ENCODE measurements at regions not wholly inside any gene's neighbourhood (a gene's known extent, or its start where the extent isn't known, plus 50 kb on each side); places are given as distances from the start of the nearest gene placed in this dataset.

DNA sequence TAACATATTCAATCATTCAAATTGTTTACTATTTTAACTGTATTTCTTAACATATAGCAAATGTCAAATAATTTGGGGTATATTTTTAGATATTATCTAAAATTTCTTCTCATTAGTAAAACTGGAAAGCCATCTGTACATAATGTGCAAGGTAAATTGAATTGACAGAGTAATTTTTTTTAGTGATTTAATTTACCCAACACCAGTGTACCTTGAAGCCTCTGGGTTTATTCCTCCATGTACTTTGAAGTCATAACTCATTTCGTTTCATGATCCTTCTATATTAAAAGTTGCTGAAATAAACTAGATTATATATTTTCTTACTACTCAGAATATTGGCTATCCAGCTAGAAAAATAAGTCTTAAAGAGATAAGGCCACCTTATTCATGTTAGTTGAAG lies 674.9 kb downstream of the PRR16 start:
- DNase-seq (ENCODE audit: low read depth) = no peak
- TF ChIP-seq, protein P1, sequence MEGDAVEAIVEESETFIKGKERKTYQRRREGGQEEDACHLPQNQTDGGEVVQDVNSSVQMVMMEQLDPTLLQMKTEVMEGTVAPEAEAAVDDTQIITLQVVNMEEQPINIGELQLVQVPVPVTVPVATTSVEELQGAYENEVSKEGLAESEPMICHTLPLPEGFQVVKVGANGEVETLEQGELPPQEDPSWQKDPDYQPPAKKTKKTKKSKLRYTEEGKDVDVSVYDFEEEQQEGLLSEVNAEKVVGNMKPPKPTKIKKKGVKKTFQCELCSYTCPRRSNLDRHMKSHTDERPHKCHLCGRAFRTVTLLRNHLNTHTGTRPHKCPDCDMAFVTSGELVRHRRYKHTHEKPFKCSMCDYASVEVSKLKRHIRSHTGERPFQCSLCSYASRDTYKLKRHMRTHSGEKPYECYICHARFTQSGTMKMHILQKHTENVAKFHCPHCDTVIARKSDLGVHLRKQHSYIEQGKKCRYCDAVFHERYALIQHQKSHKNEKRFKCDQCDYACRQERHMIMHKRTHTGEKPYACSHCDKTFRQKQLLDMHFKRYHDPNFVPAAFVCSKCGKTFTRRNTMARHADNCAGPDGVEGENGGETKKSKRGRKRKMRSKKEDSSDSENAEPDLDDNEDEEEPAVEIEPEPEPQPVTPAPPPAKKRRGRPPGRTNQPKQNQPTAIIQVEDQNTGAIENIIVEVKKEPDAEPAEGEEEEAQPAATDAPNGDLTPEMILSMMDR (IDR thresholded peaks at IDR 0.05; ENCODE audit: low read depth, low read length, missing control alignments) = no peak
- no peak overlapping the region for H3K4me3 ChIP-seq (ENCODE audit: low read depth, low read length)
- in situ Hi-C loops (cut with HindIII; ENCODE audit: low sequenced_read_pairs) = no loop called here

DNA sequence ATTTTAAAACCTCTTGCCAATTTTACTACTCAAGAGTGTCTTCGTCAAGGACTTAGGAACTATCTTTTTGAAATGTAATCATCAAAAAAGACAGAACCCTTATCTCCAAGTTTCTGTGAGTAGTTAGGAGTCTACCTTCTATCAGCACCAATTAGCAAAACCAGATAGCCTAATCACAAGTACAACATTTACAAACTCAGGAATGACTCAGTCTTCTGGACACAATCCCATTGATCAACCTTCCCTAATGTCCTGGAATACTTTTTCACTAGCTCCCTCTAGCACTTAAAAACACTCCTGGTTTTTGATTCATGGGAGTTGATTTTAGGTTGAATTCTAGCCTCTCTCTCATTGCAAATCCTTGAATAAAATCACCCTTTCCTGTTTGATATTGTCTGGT lies 680.7 kb downstream of the PRR16 start:
- in situ Hi-C loops (cut with HindIII; ENCODE audit: low sequenced_read_pairs) = no loop called here
- peak; percentile 39 for DNase-seq (ENCODE audit: low read depth)
- H3K4me3 ChIP-seq (ENCODE audit: low read depth, low read length) = no peak overlapping the region
- TF ChIP-seq, protein P1 (IDR thresholded peaks at IDR 0.05; ENCODE audit: low read depth, low read length, missing control alignments) = no peak

DNA sequence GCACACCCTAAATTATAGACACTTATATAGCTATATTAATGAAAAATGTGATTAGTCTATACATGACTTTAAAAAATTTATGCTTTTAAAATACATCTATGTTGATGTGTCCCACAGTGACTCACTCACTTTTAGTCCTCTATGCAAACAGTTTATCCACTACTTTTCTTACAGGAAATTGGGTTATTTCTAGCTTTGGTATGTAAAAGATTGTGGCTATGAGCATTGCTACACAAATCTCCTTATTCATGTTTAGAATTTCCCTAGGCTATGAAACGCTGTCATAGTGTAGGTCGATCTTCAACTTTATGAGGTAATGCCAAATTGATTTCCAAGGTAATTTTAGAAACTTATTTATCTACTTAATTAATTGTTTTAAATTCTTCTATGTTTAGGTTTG lies 687.4 kb downstream of the PRR16 start:
- no peak overlapping the region for H3K4me3 ChIP-seq (ENCODE audit: low read depth, low read length)
- in situ Hi-C loops (cut with HindIII; ENCODE audit: low sequenced_read_pairs) = no loop called here
- no peak for DNase-seq (ENCODE audit: low read depth)
- TF ChIP-seq, protein P1 (IDR thresholded peaks at IDR 0.05; ENCODE audit: low read depth, low read length, missing control alignments) = no peak

DNA sequence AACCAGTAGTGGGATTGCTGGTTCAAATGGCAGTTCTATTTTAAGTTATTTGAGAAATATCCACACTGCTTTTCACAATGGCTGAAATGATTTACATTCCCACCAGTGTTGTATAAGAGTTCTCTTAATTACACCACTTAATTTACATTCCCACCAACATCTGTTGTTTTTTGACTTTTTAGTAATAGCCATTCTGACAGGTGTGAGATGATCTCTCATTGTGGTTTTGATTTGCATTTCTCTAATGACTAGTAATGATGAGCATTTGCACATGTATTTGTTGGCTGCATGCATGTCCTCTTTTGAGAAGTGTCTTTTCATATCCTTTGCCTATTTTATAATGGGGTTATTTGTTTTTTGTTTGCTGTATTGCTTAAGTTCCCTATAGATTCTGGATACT lies 688.3 kb downstream of the PRR16 start:
- TF ChIP-seq, protein P1 (IDR thresholded peaks at IDR 0.05; ENCODE audit: low read depth, low read length, missing control alignments) = no peak
- in situ Hi-C loops (cut with HindIII; ENCODE audit: low sequenced_read_pairs) = no loop called here
- no peak for DNase-seq (ENCODE audit: low read depth)
- H3K4me3 ChIP-seq (ENCODE audit: low read depth, low read length) = no peak overlapping the region

DNA sequence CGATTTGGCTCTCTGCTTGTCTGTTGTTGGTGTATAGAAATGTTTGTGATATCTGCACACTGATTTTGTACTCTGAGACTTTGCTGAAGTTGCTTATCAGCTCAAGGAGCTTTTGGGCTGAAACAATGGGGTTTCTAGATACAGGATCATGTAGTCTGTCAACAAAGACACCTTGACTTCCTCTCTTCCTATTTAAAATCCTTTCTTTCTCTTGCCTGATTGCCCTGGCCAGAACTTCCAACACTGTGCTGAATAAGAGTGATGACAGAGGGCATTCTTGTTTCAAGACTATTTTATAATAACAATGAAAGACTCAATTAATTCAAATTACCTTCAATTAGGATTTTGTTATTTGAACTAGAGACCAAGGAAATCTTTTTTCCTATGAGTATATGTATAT lies 692.5 kb downstream of the PRR16 start:
- no peak overlapping the region for H3K4me3 ChIP-seq (ENCODE audit: low read depth, low read length)
- no peak for DNase-seq (ENCODE audit: low read depth)
- in situ Hi-C loops (cut with HindIII; ENCODE audit: low sequenced_read_pairs) = no loop called here
- TF ChIP-seq, protein P1 (IDR thresholded peaks at IDR 0.05; ENCODE audit: low read depth, low read length, missing control alignments) = no peak

DNA sequence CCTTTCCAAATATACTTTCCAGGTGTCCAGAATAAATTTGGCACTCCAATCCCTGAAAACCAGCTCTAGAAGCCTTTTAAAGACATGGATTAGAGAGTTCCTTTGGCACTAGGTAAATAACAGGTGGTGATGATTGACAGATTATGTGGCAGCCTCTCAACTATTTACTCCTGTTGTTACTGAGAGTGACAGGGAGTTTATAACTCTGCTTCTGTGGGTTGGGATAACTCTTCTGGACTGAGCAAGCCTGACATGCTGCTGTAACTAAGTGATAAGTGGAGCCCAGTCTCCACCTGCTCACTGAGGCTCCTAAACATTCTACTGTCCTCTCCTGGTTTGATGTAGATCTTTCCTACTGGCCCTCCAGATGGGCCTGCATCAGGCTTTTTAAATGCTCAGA lies 693.2 kb upstream of the FTMT start:
- TF ChIP-seq, protein P1 (IDR thresholded peaks at IDR 0.05; ENCODE audit: low read depth, low read length, missing control alignments) = no peak

DNA sequence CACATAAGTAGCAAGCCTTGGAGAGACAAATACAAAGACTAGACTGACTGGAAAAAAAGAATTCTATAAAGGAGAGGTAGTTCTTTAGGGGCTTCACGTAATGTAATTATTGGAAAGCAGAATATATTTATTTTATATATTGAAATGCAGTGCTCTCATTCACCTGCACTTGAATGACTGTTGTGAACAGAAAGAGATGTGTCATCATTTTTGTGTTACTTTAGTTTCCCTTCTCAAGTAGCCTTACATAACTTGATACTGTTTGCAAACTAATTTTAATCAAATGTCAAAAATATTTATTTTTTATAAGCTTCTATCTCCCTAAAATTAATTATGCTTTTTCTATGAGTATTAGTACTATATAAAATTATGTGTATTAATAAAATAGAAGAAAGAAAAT lies 691.1 kb upstream of the FTMT start:
- DNase-seq (ENCODE audit: low read depth) = no peak
- in situ Hi-C loops (cut with HindIII; ENCODE audit: low sequenced_read_pairs) = no loop called here
- H3K4me3 ChIP-seq (ENCODE audit: low read depth, low read length) = no peak overlapping the region
- TF ChIP-seq, protein P1 (IDR thresholded peaks at IDR 0.05; ENCODE audit: low read depth, low read length, missing control alignments) = no peak

More for the DNA sequence above, 693.2 kb upstream of the FTMT start:
- in situ Hi-C loops (cut with HindIII; ENCODE audit: low sequenced_read_pairs) = no loop called here
- no peak overlapping the region for H3K4me3 ChIP-seq (ENCODE audit: low read depth, low read length)
- no peak for DNase-seq (ENCODE audit: low read depth)
